ENCODE measurements at regions not wholly inside any gene's neighbourhood (a gene's known extent, or its start where the extent isn't known, plus 50 kb on each side); places are given as distances from the start of the nearest gene placed in this dataset.

DNA sequence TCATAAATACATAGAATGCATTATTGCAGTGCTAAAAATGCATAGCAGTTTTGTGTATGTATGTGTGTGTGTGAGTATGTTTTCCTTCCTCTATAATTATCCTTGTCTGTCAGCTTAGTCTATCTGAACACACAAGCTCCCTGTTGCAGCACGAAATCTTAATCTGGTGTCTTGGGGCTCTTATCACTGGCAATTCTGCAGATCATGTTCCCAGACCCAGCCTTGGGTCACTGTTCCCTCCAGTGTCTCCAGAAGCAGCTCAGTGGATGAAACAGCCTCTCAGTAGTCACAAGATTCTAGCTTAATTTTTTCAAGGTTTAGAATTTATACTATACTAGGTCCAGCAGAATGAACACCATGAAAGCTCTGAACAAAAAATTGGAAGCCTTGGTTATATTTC is 777.9 kb downstream of the MRPL39 start:
- FAIRE-seq (no peak), DNase-seq (ENCODE audit: low read depth, low spot score) (no peak)
- Histone ChIP-seq H4K20me1 (ENCODE audit: control insufficient read depth, extremely low read depth, insufficient read depth, low read length) (no peaks in the 10 kb centered on the region), H2AFZ (ENCODE audit: control insufficient read depth, low read length) (no peak overlapping the region), H3K36me3 (ENCODE audit: control insufficient read depth in 2 of 2, extremely low read depth in 1 of 2, insufficient read depth in 2 of 2, low read length in 2 of 2) (no peaks in the 10 kb centered on the region), H3K27ac (ENCODE audit: control insufficient read depth, insufficient read depth, low read length) (no peak overlapping the region), H3K79me2 (ENCODE audit: control insufficient read depth, insufficient read depth, low read length) (no peaks in the 10 kb centered on the region), H3K4me3 (ENCODE audit: control insufficient read depth in 2 of 3, extremely low read depth in 1 of 3, insufficient read depth in 2 of 3, low read depth in 1 of 3, low read length in 3 of 3) (no peak overlapping the region), H3K9ac (ENCODE audit: control insufficient read depth, extremely low read depth, insufficient read depth, low read length) (no peak overlapping the region), H3K4me1 (ENCODE audit: control insufficient read depth, extremely low read depth, insufficient read depth, low read length) (no peaks in the 10 kb centered on the region), H3K9me3 (ENCODE audit: control insufficient read depth, low read depth, low read length) (no peaks in the 10 kb centered on the region), H3K4me2 (ENCODE audit: control insufficient read depth, extremely low read depth, insufficient read depth, low read depth, low read length) (no peak overlapping the region), H3K27me3 (ENCODE audit: control insufficient read depth, extremely low read depth, insufficient read depth, low read length) (no peaks in the 10 kb centered on the region), H3K9me1 (ENCODE audit: control insufficient read depth, extremely low read depth, insufficient read depth, low read length) (no peaks in the 10 kb centered on the region)
- dilution Hi-C loops (cut with MboI; ENCODE audit: extremely low pct_ligation_motif_present, low sequenced_read_pairs) = no loop called here
- TF ChIP-seq, protein P1, sequence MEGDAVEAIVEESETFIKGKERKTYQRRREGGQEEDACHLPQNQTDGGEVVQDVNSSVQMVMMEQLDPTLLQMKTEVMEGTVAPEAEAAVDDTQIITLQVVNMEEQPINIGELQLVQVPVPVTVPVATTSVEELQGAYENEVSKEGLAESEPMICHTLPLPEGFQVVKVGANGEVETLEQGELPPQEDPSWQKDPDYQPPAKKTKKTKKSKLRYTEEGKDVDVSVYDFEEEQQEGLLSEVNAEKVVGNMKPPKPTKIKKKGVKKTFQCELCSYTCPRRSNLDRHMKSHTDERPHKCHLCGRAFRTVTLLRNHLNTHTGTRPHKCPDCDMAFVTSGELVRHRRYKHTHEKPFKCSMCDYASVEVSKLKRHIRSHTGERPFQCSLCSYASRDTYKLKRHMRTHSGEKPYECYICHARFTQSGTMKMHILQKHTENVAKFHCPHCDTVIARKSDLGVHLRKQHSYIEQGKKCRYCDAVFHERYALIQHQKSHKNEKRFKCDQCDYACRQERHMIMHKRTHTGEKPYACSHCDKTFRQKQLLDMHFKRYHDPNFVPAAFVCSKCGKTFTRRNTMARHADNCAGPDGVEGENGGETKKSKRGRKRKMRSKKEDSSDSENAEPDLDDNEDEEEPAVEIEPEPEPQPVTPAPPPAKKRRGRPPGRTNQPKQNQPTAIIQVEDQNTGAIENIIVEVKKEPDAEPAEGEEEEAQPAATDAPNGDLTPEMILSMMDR (optimal IDR thresholded peaks at IDR 0.05 in 1 of 3, IDR thresholded peaks at IDR 0.05 in 1 of 3, conservative IDR thresholded peaks at IDR 0.05 in 1 of 3; ENCODE audit: extremely low read depth in 1 of 3, insufficient read depth in 2 of 3, low read length in 3 of 3) = no peak
- TF ChIP-seq EZH2 (IDR thresholded peaks at IDR 0.05; ENCODE audit: low read length) = no peak

DNA sequence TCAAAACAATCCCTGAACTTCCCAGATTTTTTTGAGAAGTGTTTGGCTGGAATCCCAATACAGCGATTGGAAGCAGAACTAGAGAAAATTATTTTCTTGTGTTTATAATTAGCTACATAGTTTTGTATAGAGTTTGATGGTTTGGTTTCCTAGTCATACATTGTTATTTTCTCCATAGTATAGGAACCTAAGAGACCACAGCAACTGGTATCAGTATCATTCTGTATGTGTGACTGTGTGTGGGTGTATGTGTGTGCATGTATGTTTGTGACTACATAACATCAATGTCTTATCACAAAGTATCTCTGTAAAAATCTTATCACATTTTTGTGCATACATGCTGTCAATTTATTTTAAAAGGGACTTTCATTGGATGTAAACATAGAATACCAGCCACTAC is 780.5 kb downstream of the MRPL39 start:
- no peaks in the 10 kb centered on the region for H3K9me1 ChIP-seq (ENCODE audit: control insufficient read depth, extremely low read depth, insufficient read depth, low read length)
- no peaks in the 10 kb centered on the region for H3K79me2 ChIP-seq (ENCODE audit: control insufficient read depth, insufficient read depth, low read length)
- no peaks in the 10 kb centered on the region for H3K9me3 ChIP-seq (ENCODE audit: control insufficient read depth, low read depth, low read length)
- no peaks in the 10 kb centered on the region for H3K27me3 ChIP-seq (ENCODE audit: control insufficient read depth, extremely low read depth, insufficient read depth, low read length)
- no peaks in the 10 kb centered on the region for H3K4me1 ChIP-seq (ENCODE audit: control insufficient read depth, extremely low read depth, insufficient read depth, low read length)
- H3K4me3 ChIP-seq (ENCODE audit: control insufficient read depth in 2 of 3, extremely low read depth in 1 of 3, insufficient read depth in 2 of 3, low read depth in 1 of 3, low read length in 3 of 3) = no peak overlapping the region
- H2AFZ ChIP-seq (ENCODE audit: control insufficient read depth, low read length) = no peak overlapping the region
- no peak overlapping the region for H3K4me2 ChIP-seq (ENCODE audit: control insufficient read depth, extremely low read depth, insufficient read depth, low read depth, low read length)
- H3K27ac ChIP-seq (ENCODE audit: control insufficient read depth, insufficient read depth, low read length) = no peak overlapping the region
- FAIRE-seq = no peak
- TF ChIP-seq EZH2 (IDR thresholded peaks at IDR 0.05; ENCODE audit: low read length) = no peak
- TF ChIP-seq, protein P1 (optimal IDR thresholded peaks at IDR 0.05 in 1 of 3, IDR thresholded peaks at IDR 0.05 in 1 of 3, conservative IDR thresholded peaks at IDR 0.05 in 1 of 3; ENCODE audit: extremely low read depth in 1 of 3, insufficient read depth in 2 of 3, low read length in 3 of 3) = no peak
- no peak overlapping the region for H3K9ac ChIP-seq (ENCODE audit: control insufficient read depth, extremely low read depth, insufficient read depth, low read length)
- no peaks in the 10 kb centered on the region for H4K20me1 ChIP-seq (ENCODE audit: control insufficient read depth, extremely low read depth, insufficient read depth, low read length)
- DNase-seq (ENCODE audit: low read depth, low spot score) = no peak
- dilution Hi-C loops (cut with MboI; ENCODE audit: extremely low pct_ligation_motif_present, low sequenced_read_pairs) = no loop called here
- H3K36me3 ChIP-seq (ENCODE audit: control insufficient read depth in 2 of 2, extremely low read depth in 1 of 2, insufficient read depth in 2 of 2, low read length in 2 of 2) = no peaks in the 10 kb centered on the region

All from keratinocyte (primary cell).